Kidney (tissue), 13 donors: ENCODE measurements at regions not wholly inside any gene's neighbourhood (a gene's known extent, or its start where the extent isn't known, plus 50 kb on each side); places are given as distances from the start of the nearest gene placed in this dataset.

Experiments used
- DNase-seq, 5 donors: peaks; one replicate each; pipeline ENCODE4 v3.0.0-alpha.2; 2013 to 2020
- FAIRE-seq: peaks from 2 replicates; lab custom pipeline; 2012; peaks lifted over from hg19 to GRCh38; lab: Jason Lieb, UNC
- H3K27ac ChIP-seq, 2 donors: one replicate each; pipeline ENCODE4 v1.7.0; 2013; ENCODE audit warnings: low read depth in 2 of 2, low read length in 2 of 2, inconsistent platforms in 1 of 2
- H3K27me3 ChIP-seq: one replicate; pipeline ENCODE4 v1.7.1; 2013; ENCODE audit warnings: low read length, inconsistent platforms; ENCODE audit not compliant: control insufficient read depth, insufficient read depth
- H3K36me3 ChIP-seq, 3 donors: one replicate each; pipeline versions ENCODE4 v1.7.0 to v1.7.1; 2013; ENCODE audit warnings: low read length in 3 of 3, control low read depth in 1 of 3, inconsistent platforms in 1 of 3; ENCODE audit not compliant: insufficient read depth in 3 of 3, control insufficient read depth in 2 of 3
- H3K4me1 ChIP-seq, 3 donors: one replicate each; pipeline versions ENCODE4 v1.7.0 to v1.7.1; 2013; ENCODE audit warnings: low read length in 3 of 3, inconsistent platforms in 1 of 3, low read depth in 1 of 3; ENCODE audit not compliant: control insufficient read depth in 2 of 3, insufficient read depth in 2 of 3
- H3K4me3 ChIP-seq, 3 donors: one replicate each; pipeline versions ENCODE4 v1.7.0 to v1.8.1; 2013; ENCODE audit warnings: low read length in 3 of 3, control low read depth in 1 of 3, inconsistent platforms in 1 of 3
- H3K9ac ChIP-seq, 3 donors: one replicate each; pipeline versions ENCODE4 v1.7.0 to v1.7.1; 2013; ENCODE audit warnings: low read length in 3 of 3, control low read depth in 1 of 3, inconsistent platforms in 1 of 3
- H3K9me3 ChIP-seq, 3 donors: one replicate each; pipeline versions ENCODE4 v1.7.0 to v1.7.1; 2013; ENCODE audit warnings: low read length in 3 of 3, control low read depth in 1 of 3, inconsistent platforms in 1 of 3; ENCODE audit not compliant: control insufficient read depth in 2 of 3, insufficient read depth in 1 of 3
- intact Hi-C: fragments of 100-400 bp; cut with DNase I; formaldehyde crosslinking; loops from one replicate; pipeline ENCODE4 v1.11.1; 2022
- TF ChIP-seq, protein P1 (sequence below): IDR thresholded peaks from 3 replicates; pipeline ENCODE4 v1.5.1; 2012; ENCODE audit warnings: mild to moderate bottlenecking, moderate library complexity, borderline replicate concordance; ENCODE audit not compliant: insufficient read depth; ENCODE audit errors: extremely low read depth
- donor health status: control.
- donor health status: control.
- donor health status: control.
- donor health status: control.
- donor health status: control.
- donor health status: DM: yes; HTN: yes; CAD: no.
- donor health status: Normal renal cell carcinoma (clear cell type).

DNA sequence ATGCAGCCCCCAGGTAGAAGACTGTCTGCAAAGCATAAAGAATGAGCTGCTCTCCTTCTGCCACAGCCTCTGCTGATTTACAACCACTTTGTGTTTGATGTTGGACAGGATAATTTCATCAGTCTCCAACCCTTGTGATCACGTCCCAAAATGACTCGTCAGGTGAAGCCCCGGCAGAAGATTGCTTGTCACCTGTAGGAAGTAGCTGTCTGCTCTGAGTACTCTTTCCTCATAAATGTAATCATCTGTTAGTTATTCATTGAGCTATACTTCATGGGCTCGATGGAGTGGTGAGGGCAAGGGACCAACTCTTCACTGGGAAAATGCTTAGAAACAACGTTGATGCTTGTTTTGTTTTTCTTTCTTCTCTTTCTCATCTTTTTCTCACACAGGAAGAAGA, 290.9 kb upstream of the SP8 start:
- DNase-seq (no peak), FAIRE-seq (no peak)
- intact Hi-C loops, result no loop called here
- Histone ChIP-seq H3K36me3 (no peaks in the 10 kb centered on the region), H3K27ac (no peak overlapping the region), H3K27me3 (no peaks in the 10 kb centered on the region), H3K4me3 (no peak overlapping the region), H3K9me3 (no peaks in the 10 kb centered on the region), H3K4me1 (no peaks in the 10 kb centered on the region), H3K9ac (no peak overlapping the region)
- TF ChIP-seq, protein P1, sequence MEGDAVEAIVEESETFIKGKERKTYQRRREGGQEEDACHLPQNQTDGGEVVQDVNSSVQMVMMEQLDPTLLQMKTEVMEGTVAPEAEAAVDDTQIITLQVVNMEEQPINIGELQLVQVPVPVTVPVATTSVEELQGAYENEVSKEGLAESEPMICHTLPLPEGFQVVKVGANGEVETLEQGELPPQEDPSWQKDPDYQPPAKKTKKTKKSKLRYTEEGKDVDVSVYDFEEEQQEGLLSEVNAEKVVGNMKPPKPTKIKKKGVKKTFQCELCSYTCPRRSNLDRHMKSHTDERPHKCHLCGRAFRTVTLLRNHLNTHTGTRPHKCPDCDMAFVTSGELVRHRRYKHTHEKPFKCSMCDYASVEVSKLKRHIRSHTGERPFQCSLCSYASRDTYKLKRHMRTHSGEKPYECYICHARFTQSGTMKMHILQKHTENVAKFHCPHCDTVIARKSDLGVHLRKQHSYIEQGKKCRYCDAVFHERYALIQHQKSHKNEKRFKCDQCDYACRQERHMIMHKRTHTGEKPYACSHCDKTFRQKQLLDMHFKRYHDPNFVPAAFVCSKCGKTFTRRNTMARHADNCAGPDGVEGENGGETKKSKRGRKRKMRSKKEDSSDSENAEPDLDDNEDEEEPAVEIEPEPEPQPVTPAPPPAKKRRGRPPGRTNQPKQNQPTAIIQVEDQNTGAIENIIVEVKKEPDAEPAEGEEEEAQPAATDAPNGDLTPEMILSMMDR, result no peak

DNA sequence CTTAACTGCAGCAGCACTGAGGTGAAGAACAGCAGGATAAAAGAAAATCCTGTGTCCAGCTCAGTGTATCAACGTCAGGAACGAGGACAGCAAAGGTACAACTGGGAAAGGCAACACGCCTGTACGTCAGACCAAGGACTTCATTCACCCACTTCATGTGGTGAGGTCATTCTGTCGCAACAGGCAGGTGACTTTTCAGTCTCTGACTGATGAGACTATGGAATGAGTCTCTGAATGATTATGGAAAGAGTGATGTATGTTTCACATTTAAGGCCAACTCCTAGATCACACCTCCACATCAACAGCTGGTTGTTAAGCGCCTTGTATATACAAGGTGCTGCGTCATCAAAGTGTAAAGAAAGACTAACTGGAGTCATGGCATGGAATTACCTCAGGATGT, 297.6 kb upstream of the SP8 start:
- Histone ChIP-seq H3K4me1 (peaks cover 0 to 3% (median 0%) of the 10 kb centered on the region in 3 donors), H3K4me3 (no peak overlapping the region), H3K9me3 (no peaks in the 10 kb centered on the region), H3K9ac (no peak overlapping the region), H3K27ac (no peak overlapping the region), H3K27me3 (no peaks in the 10 kb centered on the region), H3K36me3 (no peaks in the 10 kb centered on the region)
- FAIRE-seq (no peak), DNase-seq (peak in 1 of 5 donors; percentile 10)
- intact Hi-C loops, result no loop called here
- TF ChIP-seq, protein P1, result no peak

DNA sequence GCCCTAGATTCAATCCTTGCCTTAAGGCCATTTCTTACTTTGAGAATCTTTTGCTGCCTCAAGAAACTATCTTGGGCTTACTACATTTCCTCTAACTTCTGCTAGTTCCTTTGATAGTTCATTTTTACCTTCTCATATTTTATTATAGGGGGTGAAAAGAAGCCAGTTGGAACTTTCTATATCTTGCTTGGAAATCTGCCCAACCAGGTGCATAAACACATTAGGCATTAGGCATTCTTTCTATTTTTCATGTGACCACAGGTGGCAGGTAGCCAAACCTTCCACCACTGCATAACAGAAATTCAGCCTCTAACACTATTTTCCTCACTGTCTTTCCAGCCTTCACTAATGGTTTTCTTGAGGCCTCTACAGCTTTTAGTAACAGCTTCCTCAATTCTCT, 300.0 kb upstream of the SP8 start:
- FAIRE-seq (no peak), DNase-seq (peak in 3 of 5 donors; percentile 33 to 85 (median 85))
- Histone ChIP-seq H3K9me3 (no peaks in the 10 kb centered on the region), H3K4me1 (peaks cover 0 to 3% (median 0%) of the 10 kb centered on the region in 3 donors), H3K4me3 (no peak overlapping the region), H3K36me3 (no peaks in the 10 kb centered on the region), H3K27ac (peak overlapping the region in 1 of 2 donors; percentile 57), H3K9ac (no peak overlapping the region), H3K27me3 (no peaks in the 10 kb centered on the region)
- intact Hi-C loops, result no loop called here
- TF ChIP-seq, protein P1, result no peak

DNA sequence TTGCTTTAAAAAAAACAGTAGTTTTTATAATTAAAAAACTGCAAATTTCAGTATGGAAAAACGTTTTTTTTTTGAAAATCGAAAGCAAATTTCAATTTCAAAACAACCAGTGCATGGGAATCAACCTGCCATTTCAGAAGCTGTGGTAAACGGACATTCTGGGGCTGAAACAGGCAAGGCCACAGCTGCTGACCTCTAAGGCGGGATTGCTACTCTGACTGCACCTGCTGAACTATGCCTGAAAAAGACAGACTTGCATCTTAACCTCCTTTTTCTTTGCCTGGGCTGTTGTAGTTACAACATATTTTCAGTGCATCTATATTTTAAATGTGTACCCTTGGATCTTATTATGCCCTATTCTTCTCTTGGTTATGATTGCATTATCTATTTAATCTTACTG, 303.0 kb upstream of the SP8 start:
- Histone ChIP-seq H3K4me1 (peaks cover 0 to 3% (median 0%) of the 10 kb centered on the region in 3 donors), H3K27ac (no peak overlapping the region), H3K36me3 (no peaks in the 10 kb centered on the region), H3K9ac (no peak overlapping the region), H3K9me3 (no peaks in the 10 kb centered on the region), H3K4me3 (no peak overlapping the region), H3K27me3 (no peaks in the 10 kb centered on the region)
- intact Hi-C loops, result no loop called here
- no peak for DNase-seq
- FAIRE-seq, result no peak
- TF ChIP-seq, protein P1, result no peak
